SK-N-SH (cell line): ENCODE measurements at regions not wholly inside any gene's neighbourhood (a gene's known extent, or its start where the extent isn't known, plus 50 kb on each side); places are given as distances from the start of the nearest gene placed in this dataset.

Experiments used
- CTCF ChIA-PET: fragments of 300-600, 350-600 bp; formaldehyde crosslinking; extraction: SDS; loops from one replicate; lab custom pipeline; 2021; lab: Yijun Ruan, JAX
- POLR2A ChIA-PET: fragments of 350-600 bp; sonication (Branson Sonifier 250); formaldehyde crosslinking; extraction: SDS; loops from one replicate; lab custom pipeline; 2020; ENCODE audit warnings: antibody characterized with exemption, inconsistent platforms; lab: Yijun Ruan, JAX
- DNase-seq: peaks from one replicate; pipeline ENCODE4 v3.0.0; 2012
- H2AFZ ChIP-seq: fragments of 200-600 bp; sonication (generic); 2 replicates; pipeline ENCODE4 v1.8.1; 2016; ENCODE audit warnings: antibody characterized with exemption, mild to moderate bottlenecking, low read depth
- H3F3A ChIP-seq: fragments of 200-600 bp; sonication (generic); replicated peaks from 2 replicates; pipeline ENCODE3; 2016; ENCODE audit warnings: antibody characterized with exemption, mild to moderate bottlenecking; ENCODE audit not compliant: insufficient read depth
- H3K27ac ChIP-seq, 2 experiments: fragments of 200-500 bp in 1 of 2; fragments of 200-600 bp in 1 of 2; sonication (Bioruptor generic) in 1 of 2; sonication (generic), shearing (Covaris generic) in 1 of 2; 2 replicates each; pipeline versions ENCODE4 v1.5.1 to v1.6.1; 2014 to 2016; ENCODE audit warnings: low read depth in 2 of 2, inconsistent platforms in 1 of 2, low read length in 1 of 2, mild to moderate bottlenecking in 1 of 2, mixed read lengths in 1 of 2
- H3K27me3 ChIP-seq: fragments of 200-600 bp; sonication (generic), shearing (Covaris generic); 2 replicates; pipeline ENCODE4 v1.6.1; 2016; ENCODE audit warnings: mixed run types; ENCODE audit not compliant: insufficient read depth
- H3K36me3 ChIP-seq, 2 experiments: fragments of 200-500 bp in 1 of 2; fragments of 200-600 bp in 1 of 2; sonication (Bioruptor generic) in 1 of 2; sonication (generic) in 1 of 2; replicated peaks in 1 of 2; 2 replicates each; pipeline versions ENCODE3 to v1.5.1; 2014 to 2016; ENCODE audit warnings: low read length in 1 of 2, mild to moderate bottlenecking in 1 of 2; ENCODE audit not compliant: insufficient read depth in 2 of 2, control insufficient read depth in 1 of 2
- H3K4me1 ChIP-seq, 2 experiments: fragments of 200-500 bp in 1 of 2; fragments of 200-600 bp in 1 of 2; sonication (Bioruptor generic) in 1 of 2; sonication (generic), shearing (Covaris generic) in 1 of 2; 2 replicates each; pipeline versions ENCODE4 v1.5.1 to v1.6.1; 2014 to 2016; ENCODE audit warnings: low read depth in 1 of 2, low read length in 1 of 2, mixed run types in 1 of 2; ENCODE audit not compliant: insufficient read depth in 2 of 2, control insufficient read depth in 1 of 2
- H3K4me2 ChIP-seq: fragments of 200-600 bp; sonication (generic), shearing (Covaris generic); 2 replicates; pipeline ENCODE4 v1.6.1; 2017; ENCODE audit warnings: mixed run types
- H3K4me3 ChIP-seq, 2 experiments: fragments of 200-500 bp in 1 of 2; fragments of 200-600 bp in 1 of 2; sonication (Bioruptor generic) in 1 of 2; sonication (generic), shearing (Covaris generic) in 1 of 2; 2 replicates each; pipeline versions ENCODE4 v1.5.1 to v1.8.1; 2014 to 2016; ENCODE audit warnings: low read depth in 2 of 2, inconsistent platforms in 1 of 2, low read length in 1 of 2, mild to moderate bottlenecking in 1 of 2, mixed read lengths in 1 of 2, moderate library complexity in 1 of 2
- H3K79me2 ChIP-seq: fragments of 200-600 bp; sonication (generic); 2 replicates; pipeline ENCODE4 v1.8.1; 2017; ENCODE audit warnings: mild to moderate bottlenecking; ENCODE audit not compliant: insufficient read depth
- H3K9ac ChIP-seq: fragments of 200-600 bp; sonication (generic); 2 replicates; pipeline ENCODE4 v1.6.1; 2017; ENCODE audit warnings: mixed run types
- H3K9me2 ChIP-seq: fragments of 200-600 bp; sonication (generic); 2 replicates; pipeline ENCODE4 v1.6.1; 2017; ENCODE audit warnings: mixed run types
- H3K9me3 ChIP-seq: fragments of 200-600 bp; sonication (generic); 2 replicates; pipeline ENCODE4 v1.6.1; 2017; ENCODE audit warnings: mixed run types, mild to moderate bottlenecking, moderate library complexity
- H4K20me1 ChIP-seq: fragments of 200-600 bp; sonication (generic); 2 replicates; pipeline ENCODE4 v1.6.1; 2017; ENCODE audit warnings: mild to moderate bottlenecking, mixed run types; ENCODE audit not compliant: insufficient read depth
- CTCF ChIP-seq: fragments of 200-600 bp; sonication (generic); IDR thresholded peaks from 2 replicates; pipeline ENCODE4 v1.6.1; 2017; ENCODE audit warnings: antibody characterized with exemption, mild to moderate bottlenecking, moderate library complexity
- ELF1 ChIP-seq: IDR thresholded peaks from 2 replicates; pipeline ENCODE4 v1.4.0; 2012
- FOSL2 ChIP-seq: IDR thresholded peaks from 2 replicates; pipeline ENCODE4 v1.4.0; 2012; ENCODE audit warnings: low read depth, mild to moderate bottlenecking, moderate library complexity, borderline replicate concordance
- FOXJ3 ChIP-seq: sonication (generic); formaldehyde crosslinking; IDR thresholded peaks from 2 replicates; pipeline ENCODE4 v1.5.1; 2020; ENCODE audit warnings: mild to moderate bottlenecking, missing genetic modification reagents
- GATA2 ChIP-seq: sonication (generic); formaldehyde crosslinking; IDR thresholded peaks from 2 replicates; pipeline ENCODE4 v1.5.0; 2020; ENCODE audit warnings: mild to moderate bottlenecking, missing genetic modification reagents
- POLR2AphosphoS5 ChIP-seq: IDR thresholded peaks from 2 replicates; pipeline ENCODE4 v1.6.1; 2012; ENCODE audit warnings: low read depth, low read length
- RAD21 ChIP-seq: IDR thresholded peaks from 2 replicates; pipeline ENCODE4 v1.6.1; 2012; ENCODE audit warnings: mild to moderate bottlenecking, low read length
- REST ChIP-seq: IDR thresholded peaks from 2 replicates; pipeline ENCODE4 v1.6.1; 2012; ENCODE audit warnings: mild to moderate bottlenecking, low read depth, low read length, moderate library complexity
- RFX5 ChIP-seq: IDR thresholded peaks from 2 replicates; pipeline ENCODE4 v1.6.1; 2012; ENCODE audit warnings: mild to moderate bottlenecking, improper control_type of control experiment, low read length
- TAF1 ChIP-seq: IDR thresholded peaks from 2 replicates; pipeline ENCODE4 v1.6.1; 2012; ENCODE audit warnings: low read depth, mild to moderate bottlenecking, low read length, moderate library complexity, borderline replicate concordance
- TCF12 ChIP-seq: IDR thresholded peaks from 2 replicates; pipeline ENCODE4 v1.4.0; 2012
- USF1 ChIP-seq: IDR thresholded peaks from 2 replicates; pipeline ENCODE4 v1.4.0; 2012; ENCODE audit warnings: low read depth, borderline replicate concordance
- WGBS: methylation state at CpG from one replicate; pipeline ENCODE4 v1.1.6; 2017; ENCODE audit warnings: low lambda C conversion rate; 5-methylcytosine and 5-hydroxymethylcytosine counted together
- TF ChIP-seq, protein P1 (sequence below): IDR thresholded peaks from 2 replicates; pipeline ENCODE4 v1.4.0; 2012; ENCODE audit warnings: low read depth, borderline replicate concordance
- TF ChIP-seq, protein P2 (sequence below): IDR thresholded peaks from 2 replicates; pipeline ENCODE4 v1.4.0; 2012; ENCODE audit warnings: low read depth
- TF ChIP-seq, protein P3 (sequence below): fragments of 150-350 bp; IDR thresholded peaks from 2 replicates; pipeline ENCODE4 v1.6.1; 2016; ENCODE audit warnings: mild to moderate bottlenecking, low read depth, low read length

DNA sequence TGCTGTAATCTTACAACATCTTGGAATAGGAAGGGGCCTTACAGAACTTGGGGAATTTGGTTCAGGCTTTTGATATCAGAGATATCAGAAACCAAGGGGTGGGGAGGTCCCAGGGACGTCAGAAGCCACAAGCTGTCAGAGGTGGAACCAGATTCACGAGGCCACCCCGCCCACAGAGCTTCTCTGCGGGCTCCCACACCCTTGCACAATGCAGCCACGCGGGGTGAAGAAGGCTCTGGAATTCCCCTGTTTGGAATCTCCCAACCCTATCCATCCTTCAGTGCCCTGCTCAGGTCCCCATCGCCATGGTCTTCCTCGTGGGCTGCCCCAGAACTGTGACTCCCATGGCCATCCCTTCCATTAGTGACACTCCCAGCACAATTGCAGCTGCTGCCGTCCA, 247.1 kb upstream of the SHH start:
- ChIA-PET POLR2A (no interaction called here), CTCF (no interaction called here)
- WGBS, result 12% methylated on average over 9 of the region's 9 CpGs
- peaks cover 8% of the 10 kb centered on the region for H3F3A ChIP-seq
- H3K4me2 ChIP-seq, result no peak overlapping the region
- peaks cover 96% of the 10 kb centered on the region for H3K27me3 ChIP-seq
- H3K4me1 ChIP-seq, result no peaks in the 10 kb centered on the region
- no peak overlapping the region for H3K4me3 ChIP-seq
- H4K20me1 ChIP-seq, result no peaks in the 10 kb centered on the region
- H3K36me3 ChIP-seq, result no peaks in the 10 kb centered on the region
- H3K9ac ChIP-seq, result no peak overlapping the region
- H3K79me2 ChIP-seq, result no peaks in the 10 kb centered on the region
- no peak for TF ChIP-seq FOXJ3
- TF ChIP-seq, protein P1, sequence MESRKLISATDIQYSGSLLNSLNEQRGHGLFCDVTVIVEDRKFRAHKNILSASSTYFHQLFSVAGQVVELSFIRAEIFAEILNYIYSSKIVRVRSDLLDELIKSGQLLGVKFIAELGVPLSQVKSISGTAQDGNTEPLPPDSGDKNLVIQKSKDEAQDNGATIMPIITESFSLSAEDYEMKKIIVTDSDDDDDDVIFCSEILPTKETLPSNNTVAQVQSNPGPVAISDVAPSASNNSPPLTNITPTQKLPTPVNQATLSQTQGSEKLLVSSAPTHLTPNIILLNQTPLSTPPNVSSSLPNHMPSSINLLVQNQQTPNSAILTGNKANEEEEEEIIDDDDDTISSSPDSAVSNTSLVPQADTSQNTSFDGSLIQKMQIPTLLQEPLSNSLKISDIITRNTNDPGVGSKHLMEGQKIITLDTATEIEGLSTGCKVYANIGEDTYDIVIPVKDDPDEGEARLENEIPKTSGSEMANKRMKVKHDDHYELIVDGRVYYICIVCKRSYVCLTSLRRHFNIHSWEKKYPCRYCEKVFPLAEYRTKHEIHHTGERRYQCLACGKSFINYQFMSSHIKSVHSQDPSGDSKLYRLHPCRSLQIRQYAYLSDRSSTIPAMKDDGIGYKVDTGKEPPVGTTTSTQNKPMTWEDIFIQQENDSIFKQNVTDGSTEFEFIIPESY, result no peak
- TF ChIP-seq REST, result no peak
- TF ChIP-seq ELF1, result no peak
- TF ChIP-seq TCF12, result no peak
- TF ChIP-seq POLR2AphosphoS5, result no peak
- no peak for TF ChIP-seq RFX5
- TF ChIP-seq TAF1, result no peak
- TF ChIP-seq RAD21, result no peak
- no peak for TF ChIP-seq FOSL2
- TF ChIP-seq CTCF, result no peak
- TF ChIP-seq GATA2 (CRISPR knock-in tag), result no peak
- TF ChIP-seq, protein P2, sequence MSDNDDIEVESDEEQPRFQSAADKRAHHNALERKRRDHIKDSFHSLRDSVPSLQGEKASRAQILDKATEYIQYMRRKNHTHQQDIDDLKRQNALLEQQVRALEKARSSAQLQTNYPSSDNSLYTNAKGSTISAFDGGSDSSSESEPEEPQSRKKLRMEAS, result no peak
- TF ChIP-seq, protein P3, sequence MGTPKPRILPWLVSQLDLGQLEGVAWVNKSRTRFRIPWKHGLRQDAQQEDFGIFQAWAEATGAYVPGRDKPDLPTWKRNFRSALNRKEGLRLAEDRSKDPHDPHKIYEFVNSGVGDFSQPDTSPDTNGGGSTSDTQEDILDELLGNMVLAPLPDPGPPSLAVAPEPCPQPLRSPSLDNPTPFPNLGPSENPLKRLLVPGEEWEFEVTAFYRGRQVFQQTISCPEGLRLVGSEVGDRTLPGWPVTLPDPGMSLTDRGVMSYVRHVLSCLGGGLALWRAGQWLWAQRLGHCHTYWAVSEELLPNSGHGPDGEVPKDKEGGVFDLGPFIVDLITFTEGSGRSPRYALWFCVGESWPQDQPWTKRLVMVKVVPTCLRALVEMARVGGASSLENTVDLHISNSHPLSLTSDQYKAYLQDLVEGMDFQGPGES, result no peak
- TF ChIP-seq USF1, result no peak
- TF ChIP-seq, all 33 proteins: peak for 0
- no peaks in the 10 kb centered on the region for H3K9me3 ChIP-seq
- no peak overlapping the region for H3K27ac ChIP-seq
- DNase-seq, result no peak
- H2AFZ ChIP-seq, result no peak overlapping the region
- H3K9me2 ChIP-seq, result no peaks in the 10 kb centered on the region
